Stimulated activated CD8-positive, alpha-beta memory T cell treated with anti-CD3 and anti-CD28 coated beads, Interleukin-15, amount 100 ng/mL, for 48 hours (primary cell): ENCODE measurements at regions not wholly inside any gene's neighbourhood (a gene's known extent, or its start where the extent isn't known, plus 50 kb on each side); places are given as distances from the start of the nearest gene placed in this dataset.
"Not testable (repeated sequence)": the region's sequence is repeated elsewhere in the genome, so short reads cannot be mapped to it uniquely, and the experiment has no call there.

Experiments
- DNase-seq, 2 donors: peaks; one replicate each; pipeline ENCODE4 v3.0.0-alpha.2; 2020; ENCODE audit warnings: low read depth in 2 of 2

DNA sequence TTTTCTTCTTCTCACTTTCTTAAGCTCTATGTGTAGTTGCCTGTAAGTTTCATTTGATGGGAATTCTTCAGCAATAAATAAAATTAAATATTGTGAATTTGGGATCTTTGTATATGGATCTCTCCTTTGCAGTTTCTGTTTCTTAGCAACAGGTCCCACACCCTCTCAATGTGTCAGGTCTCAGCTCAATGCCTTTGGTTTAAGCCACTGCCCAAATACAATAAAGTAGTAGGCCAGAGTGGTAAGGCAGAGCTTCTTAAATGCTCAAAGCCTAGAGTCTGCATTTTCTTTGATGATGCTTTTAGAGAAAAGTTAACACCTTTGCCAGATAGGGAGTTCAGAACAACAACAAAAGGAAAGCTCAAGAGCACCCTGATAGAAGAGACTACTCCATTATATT lies 343.7 kb downstream of the NSUN3 start:
- DNase-seq: no peak

DNA sequence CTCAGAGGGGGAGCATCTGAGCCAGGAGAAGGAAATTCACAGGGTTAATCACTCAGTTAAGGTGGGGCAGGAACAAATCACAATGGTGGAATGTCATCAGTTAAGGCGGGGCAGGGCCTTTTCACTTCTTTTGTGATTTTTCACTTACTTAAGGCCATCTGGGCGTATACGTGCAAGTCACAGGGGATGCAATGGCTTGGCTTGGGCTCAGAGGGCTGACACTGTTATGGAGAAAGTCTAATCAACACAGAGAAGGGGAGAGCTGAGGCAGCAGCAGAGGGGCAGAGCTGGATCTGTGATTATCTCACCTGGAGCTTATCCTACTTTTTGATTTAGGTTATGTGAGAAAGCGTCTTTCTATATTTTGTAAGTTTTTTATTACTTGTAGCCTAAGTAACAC lies 350.1 kb downstream of the NSUN3 start:
- not testable (repeated sequence) for DNase-seq

DNA sequence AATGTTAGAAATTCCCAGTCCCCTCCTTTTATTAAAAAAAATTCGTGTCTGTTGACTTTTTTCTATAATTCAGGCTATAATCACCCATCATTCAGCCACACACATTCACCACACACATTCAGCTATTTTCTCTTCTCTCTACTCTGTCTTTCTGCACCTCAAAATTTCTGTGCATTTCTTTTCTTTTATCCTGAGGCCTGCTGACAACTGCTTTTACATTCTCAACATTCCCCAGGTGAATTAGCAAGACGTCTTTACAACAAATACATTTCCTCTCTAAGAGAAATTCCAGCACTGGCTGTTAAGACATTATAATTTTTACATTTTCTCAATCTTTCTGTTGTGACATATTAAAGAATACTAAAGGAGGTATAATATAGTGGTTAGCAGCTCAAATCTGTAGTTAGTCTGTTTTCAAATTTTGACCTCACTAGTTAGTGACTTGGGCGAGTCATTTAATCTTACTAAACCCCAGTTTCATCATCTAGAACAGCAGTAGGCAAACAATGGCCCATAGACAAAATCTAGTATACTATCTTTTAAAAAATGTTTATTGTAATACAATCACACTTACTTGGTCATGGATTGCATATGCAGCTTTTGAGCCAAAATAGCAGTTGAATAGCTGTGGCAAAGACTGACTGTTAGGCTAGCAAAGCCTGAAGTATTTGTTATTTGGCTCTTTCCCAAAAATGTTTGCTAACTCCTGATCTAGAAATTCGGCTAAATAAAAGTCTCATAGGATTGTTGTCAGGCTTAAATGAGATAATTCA lies 350.7 kb downstream of the NSUN3 start:
- DNase-seq: no peak

DNA sequence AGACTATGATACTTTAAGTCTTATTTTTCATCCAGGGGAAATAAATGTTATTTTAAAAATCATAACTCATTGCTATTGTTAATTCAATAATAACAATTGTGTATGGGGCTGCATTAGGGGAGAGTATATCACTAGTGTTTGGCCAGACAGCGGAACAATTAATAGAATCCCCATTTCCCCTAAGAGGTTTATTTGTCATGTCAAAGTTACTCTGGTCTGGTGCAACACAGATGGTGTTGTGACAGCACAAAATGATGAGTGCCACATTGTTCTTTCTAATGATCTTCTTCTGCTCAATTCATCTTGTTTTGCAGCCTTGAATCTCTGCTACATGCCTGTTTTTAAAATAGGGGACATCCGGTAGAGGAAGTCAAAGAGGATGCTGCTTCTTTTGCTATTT lies 351.6 kb downstream of the NSUN3 start:
- no peak for DNase-seq

DNA sequence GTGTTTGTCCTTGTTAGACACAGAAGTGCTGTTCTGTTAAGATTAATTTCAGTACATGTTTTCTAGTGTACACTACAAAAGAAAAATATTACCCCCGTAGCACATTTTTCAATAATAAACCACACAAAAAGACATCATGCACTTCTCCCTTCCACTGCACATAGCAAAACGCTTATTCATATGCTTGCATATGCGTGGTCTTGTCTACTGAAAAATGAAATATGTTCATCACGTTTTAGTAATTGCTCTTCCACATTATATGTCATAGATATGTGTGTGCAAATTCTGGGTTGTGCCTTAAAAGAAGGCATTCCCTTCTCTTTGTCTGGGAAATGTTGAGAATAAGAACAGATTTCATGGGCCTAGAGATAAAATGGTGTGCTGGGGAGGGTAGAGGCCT lies 353.9 kb downstream of the NSUN3 start:
- no peak for DNase-seq

DNA sequence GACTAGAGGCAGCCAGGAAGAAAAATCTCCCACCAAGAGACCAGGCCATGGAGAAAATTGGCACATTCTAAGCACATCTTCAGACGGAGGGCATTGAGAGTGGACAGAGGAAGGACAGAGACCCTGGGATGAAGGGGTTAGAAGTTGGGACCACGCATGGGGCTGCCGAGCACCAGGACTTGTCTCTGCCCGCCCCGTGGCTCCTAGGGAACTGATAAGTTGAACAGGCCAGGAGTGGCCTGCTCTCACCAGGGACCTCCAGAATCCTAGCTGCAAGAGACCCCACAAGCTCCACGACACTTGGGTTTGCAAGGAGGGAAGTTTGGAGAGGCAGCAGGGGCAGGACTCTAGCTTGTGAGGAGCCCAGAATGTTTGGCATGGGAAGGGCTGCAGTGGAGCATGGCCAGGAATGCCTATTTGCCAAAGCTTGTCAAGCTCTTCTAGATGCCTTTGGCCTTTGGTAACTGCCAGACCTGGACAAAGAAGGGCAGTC lies 355.1 kb downstream of the NSUN3 start:
- DNase-seq: no peak

DNA sequence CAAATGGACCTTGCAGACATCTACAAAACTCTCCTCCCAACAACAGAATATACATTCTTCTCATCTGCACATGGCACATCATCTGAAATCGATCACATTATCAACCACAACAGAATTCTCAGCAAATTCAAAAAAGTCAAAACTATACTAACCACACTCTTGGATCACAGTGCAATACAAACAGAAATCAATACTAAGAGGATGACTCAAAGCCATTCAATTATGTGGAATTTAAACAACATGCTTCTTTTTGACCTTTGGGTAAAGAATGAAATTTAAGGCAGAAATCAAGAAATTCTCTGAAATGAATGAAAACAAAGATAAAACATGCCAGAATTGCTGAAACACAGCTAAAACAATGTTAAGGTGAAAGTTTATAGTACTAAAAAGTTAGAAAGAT lies 358.1 kb downstream of the NSUN3 start:
- DNase-seq: no peak

DNA sequence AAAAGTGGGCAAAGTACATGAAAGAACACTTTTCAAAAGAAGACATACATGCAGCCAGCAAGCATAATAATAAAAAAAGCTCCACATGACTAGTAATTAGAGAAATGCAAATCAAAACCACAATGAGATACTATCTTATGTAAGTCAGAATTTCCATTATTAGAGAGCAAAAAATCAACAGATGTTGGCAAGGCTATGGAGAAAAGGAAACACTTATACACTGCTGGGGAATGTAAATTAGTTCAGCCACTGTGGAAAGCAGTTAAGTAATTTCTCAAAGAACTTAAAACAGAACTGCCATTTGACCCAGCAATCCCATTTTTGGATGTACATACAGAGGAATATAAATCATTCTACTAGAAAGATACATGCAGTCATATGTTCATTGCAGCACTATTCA lies 360.7 kb downstream of the NSUN3 start:
- no peak for DNase-seq

DNA sequence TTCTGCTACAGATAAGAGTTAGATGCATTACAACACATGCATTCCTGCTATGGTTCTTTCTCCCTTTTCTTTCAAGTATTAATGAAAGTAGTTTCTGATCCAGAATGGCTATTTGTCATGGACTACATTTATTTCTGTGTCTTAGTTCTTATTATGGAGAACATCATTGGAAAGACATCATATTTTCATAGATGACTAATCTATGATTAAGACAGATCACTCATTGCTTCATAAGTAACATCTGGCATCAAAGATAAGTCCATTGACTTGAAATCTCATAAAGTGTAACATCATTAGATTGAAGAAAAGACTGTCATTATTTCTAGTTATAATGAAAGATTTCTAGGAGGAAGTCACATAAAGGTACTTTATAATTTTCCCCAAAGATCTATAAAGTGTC lies 366.7 kb downstream of the NSUN3 start:
- DNase-seq: no peak

DNA sequence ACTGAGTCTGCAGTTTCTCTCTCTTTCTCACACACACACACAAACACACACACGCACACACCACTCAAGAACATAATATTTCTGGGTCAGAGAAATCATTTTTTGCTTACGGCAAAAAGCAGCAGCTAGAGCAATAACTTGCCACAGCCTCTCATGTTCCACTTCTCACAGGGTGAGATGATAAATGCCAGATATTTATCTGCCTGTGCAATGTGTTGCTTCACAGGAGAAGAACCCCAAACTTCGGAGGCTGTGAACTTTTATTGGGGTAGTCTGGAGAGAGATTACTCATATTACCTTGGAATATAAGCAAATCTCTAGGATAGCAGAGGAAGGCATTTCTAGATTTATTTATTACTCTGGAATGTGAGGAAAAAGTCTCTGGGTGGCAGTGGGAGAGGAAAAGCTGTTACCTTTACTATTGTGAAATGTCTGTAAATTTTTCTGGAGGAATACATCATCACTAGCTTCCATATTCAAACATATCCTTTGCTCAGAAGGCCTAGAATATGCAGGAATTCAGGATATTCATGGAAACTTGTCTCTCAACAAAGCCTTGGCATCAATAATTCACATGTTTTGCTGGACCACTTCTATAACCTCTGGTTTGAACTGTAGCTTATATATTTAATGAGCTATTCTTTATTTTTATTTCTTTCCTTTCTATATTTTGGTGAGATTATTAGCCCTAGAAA lies 369.2 kb downstream of the NSUN3 start:
- no peak for DNase-seq

DNA sequence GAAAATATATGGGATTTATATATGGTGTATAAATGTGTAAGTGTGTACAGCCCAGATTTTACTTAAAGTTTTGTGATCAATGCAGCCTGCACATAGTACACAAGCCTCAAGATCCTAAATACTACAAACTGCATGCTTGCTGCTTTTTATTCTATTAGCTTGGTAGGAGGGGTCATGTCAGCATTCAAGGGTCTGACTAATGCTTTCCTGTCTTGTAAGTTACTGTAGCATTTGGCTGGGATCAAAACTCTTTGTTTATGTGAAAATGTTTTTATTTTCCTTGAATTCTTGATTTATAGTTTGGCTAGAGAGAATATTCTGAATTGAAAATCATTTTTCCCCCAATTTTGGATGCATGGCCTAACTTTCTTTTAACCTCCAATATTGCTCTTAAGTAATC lies 370.9 kb downstream of the NSUN3 start:
- no peak for DNase-seq

DNA sequence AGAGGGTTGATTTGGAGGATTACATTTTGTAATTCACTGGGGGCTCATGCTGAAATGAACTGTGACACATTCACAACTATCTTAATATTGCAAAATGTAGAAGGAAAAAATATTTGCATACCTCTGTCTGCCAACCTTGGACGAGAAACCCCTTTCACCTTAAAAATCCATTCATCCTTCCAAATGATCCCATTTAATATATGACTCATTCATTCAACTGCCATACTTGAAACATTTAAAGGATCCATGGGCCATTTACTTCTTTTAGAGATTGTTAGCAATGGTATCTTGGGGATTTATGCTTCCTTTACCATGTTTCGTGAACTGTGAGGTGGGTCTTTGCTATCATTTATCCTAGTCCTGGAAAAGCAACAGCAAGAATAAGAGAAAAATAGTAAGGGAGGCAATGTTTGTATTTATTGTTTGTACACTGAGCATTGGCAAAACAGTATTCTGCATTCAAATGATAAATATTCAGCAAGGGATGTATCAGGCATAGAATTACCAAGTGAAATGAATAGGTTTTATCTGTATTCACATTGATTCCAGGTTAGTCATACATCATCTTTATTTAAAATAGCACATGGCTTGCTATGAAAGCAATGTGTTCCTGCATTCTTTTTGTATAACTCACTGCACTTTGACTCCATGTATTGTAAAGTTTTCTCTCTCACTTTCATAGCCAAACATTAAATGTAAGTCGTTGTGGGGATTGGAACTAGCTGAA lies 378.1 kb downstream of the NSUN3 start:
- DNase-seq: no peak

DNA sequence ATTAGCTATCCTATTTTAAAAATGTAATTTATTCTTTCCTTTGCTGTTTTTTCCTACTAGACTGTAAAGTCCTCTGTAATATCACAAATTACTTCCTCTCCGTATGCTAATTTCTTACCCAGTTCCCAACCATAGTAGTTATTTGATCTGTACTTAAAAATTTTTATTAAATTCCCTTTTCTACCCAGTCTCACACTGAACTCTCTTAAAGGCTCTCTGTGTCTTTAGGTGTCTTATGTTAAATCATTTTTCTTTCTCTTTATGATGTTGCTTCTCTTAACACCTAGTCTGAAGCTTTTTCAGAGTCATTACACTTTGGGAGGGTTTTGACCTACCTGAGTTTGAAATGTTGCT lies 378.6 kb downstream of the NSUN3 start:
- no peak for DNase-seq

DNA sequence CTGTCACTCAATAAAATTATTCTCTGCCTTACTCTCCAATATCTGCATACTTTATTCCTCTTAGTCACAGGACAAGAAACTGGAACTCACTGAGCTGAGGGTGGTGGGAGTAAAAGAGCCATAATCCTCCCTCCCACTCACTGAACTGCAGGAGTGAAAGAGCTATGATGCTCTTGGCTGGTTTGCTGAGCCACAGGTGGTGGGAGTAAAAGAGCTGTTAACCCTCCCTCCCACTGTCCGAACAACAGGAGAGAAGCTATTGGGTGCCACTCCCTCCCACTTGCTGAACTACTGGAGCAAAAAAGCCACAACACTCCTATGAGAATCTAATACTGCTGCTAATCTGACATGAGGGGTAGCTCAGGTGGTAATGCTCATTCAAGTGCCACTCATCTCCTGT lies 391.0 kb downstream of the NSUN3 start:
- DNase-seq: no peak

DNA sequence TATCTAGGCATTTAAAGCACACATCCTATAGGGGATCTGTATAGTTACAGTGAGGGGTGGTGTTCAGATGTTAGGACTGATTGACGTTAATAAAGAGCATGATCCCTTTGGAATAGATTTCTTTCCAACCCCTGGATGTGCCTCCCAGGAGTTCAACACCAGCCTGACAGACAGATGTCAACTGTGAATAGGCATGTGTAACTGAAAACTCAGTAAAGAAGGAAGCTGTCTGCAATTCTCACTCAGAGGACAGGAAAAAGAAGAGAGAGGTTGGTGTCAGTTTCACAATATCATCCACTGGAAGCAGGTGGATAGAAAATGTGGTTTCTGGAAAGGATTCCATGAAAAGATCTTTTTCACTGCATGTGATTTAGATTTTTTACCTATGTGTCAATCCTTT lies 396.3 kb downstream of the NSUN3 start:
- DNase-seq: no peak

DNA sequence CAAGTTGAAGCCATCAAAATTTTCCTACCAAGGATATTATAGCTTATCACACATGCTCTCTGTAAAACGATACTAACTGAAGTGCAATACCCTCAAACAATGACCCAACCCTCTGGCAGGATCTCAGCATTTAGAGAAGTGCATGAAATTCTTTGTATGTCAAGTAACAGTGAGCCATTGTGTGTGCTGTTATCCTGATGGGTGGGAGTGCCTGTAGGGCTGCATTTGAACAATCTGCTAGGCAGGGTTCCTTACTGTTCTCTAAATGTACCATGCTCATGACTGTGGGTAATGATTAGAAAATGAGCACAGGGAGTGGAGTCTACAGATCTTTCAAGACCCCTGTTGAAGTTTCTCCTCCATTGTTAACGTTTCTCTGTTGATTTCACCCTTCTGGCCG lies 398.1 kb downstream of the NSUN3 start:
- no peak for DNase-seq

DNA sequence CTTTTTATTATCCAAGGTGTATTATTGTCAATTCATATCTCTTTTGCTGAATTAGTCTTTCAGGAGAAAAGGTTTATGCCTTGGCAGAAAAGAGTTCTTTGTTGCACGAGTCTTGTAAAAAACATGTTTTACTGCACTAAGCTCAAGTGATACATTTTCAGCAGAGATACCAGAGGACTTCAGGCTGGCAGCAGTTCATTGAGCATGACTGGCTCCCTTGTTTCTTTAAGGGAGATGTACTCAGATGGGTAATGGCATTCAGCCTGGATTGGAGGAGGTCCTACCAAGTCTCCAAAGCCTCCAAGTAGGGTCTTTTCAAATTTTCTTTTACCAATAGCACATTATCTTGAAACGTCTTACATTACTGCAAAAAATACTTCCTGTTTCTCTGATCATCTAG lies 400.1 kb downstream of the NSUN3 start:
- no peak for DNase-seq

DNA sequence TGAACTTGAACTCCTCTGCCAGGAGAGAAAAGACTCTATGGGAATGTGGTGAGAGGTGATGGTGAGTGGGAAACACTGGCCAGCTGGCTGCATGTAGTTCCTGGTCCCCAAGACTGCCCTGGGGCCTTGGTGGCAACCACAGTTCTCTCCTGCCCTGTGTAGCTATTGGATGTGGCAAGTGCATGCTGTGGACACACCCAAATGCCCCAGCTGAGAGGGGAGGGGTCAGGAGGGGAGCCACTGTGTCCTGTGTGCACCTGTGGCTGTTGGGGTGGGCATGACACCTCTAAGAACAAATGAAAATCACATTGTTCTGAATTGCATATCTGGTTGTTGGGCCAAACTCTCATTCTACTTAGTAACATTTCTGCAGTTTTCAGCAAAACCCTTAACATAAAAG lies 409.6 kb downstream of the NSUN3 start:
- no peak for DNase-seq

DNA sequence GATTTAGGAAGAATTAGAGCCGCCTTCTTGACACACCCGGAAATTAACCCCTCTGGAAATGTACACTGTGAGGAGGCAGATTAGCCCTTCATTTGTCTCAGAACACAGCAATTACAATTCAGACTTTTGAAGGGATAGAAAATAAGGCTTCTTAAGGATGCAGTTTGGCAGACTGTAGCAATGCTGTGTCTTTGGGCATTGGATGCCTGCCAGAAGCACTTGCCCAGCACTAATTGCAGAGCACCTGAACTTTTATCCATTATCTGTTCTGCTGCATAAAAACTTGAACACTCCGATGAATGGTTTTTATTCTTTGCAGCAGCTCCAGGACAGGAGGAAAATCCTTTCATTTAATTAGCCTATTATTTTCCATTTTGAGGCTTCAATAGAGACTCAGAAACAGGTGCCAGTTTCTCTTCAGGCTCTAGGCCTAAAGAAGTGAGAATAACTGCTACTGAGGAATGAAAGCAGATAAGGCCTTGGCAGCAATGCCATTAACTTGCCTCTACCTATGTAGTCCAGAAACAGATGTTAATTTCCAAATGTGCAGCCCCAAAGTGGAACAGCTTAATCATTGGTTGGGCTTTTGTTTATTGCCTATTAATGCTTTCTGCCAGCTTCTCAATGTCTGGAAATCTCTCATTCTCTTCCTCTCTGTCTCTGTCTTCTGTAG lies 418.5 kb downstream of the NSUN3 start:
- DNase-seq: no peak

DNA sequence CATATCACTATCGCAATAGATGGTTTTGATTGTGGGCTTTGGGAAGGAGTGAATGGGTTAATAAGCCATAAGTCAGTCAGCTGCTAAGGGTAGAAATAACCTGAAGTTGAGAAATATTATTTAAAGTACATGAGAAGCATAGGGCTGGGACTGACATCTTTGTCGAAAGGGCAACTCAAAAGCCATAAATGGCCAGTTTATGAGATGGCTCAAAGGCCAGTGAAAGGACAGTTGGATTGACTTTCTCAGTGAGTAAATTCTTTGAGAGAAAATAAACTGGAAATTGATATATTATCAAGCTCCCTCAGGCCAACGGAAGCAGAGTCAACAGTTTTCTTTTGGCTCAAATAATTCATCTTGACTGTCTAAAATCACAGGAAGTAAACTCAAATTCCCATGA lies 419.8 kb downstream of the NSUN3 start:
- DNase-seq: no peak

DNA sequence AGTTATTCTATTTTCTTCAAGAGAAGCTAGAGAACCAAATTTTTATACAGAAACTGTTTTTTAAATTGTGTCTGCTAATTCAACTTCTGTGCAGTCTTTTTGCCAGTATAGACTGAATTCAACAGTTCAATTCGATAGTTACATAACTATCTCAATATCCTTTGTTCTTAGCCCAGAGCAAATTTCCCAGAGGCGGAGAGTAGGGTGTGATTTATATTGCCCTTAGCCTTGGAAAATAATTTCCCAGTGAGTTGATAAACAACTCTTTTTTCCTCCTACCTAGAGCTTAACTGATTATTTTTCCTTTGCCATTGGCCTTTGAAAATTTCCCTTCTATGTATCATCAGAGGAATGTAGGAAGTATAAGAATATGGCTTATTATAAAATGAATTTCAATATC lies 420.5 kb downstream of the NSUN3 start:
- DNase-seq: no peak

DNA sequence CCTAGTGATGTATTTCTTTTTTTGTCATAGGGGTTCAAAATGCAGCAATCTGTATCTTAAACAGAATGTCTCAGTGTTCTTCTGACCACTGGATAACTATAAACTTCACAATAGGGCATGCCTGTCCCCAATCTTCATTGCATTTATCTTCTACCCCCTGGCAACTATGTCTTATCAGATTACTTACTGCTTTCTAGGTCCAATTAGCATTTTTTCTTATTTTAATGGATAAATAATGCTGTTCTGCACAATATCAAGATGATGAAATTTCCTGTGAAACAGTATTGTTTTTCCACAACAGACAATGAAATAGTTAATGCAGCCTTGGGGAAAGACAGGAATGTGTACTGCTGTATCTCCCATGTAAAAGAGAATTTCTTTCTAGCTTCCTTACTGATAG lies 432.1 kb downstream of the NSUN3 start:
- no peak for DNase-seq
